ENCODE measurements at regions not wholly inside any gene's neighbourhood (a gene's known extent, or its start where the extent isn't known, plus 50 kb on each side); places are given as distances from the start of the nearest gene placed in this dataset.

- TF ChIP-seq CTCF (IDR thresholded peaks at IDR 0.05) = no peak
- TF ChIP-seq ZFX (IDR thresholded peaks at IDR 0.05; ENCODE audit: borderline replicate concordance) = no peak
Observed at GRCh38 chr18:68400889-68401288, 314.0 kb downstream of the TMX3 start.
